D341Med (cell line): ENCODE measurements at regions not wholly inside any gene's neighbourhood (a gene's known extent, or its start where the extent isn't known, plus 50 kb on each side); places are given as distances from the start of the nearest gene placed in this dataset.

Experiments
- DNase-seq: peaks from one replicate; pipeline ENCODE4 v3.0.0; 2012; ENCODE audit warnings: low spot score

DNA sequence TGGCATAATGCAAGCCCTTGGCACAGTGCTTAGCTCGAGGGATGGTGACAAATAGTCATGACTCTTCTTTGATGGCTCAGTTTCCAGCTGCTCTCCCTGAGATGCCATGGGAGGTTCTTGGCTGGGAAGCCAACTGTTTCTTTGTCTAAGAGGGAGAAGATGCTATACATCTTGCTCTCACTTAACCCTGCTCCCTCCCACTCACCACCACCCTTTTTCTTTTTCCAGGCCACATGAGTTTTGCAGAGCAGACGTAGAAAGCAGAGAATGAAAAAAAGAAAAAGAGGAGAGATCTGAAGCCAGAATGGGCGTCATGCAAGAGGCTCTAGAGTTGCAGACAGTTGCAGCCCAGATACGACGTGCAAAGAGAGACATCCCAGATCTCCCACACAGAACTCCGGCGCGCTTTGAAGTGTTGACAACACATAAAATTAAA is 160.5 kb downstream of the FGF18 start:
- no peak for DNase-seq

DNA sequence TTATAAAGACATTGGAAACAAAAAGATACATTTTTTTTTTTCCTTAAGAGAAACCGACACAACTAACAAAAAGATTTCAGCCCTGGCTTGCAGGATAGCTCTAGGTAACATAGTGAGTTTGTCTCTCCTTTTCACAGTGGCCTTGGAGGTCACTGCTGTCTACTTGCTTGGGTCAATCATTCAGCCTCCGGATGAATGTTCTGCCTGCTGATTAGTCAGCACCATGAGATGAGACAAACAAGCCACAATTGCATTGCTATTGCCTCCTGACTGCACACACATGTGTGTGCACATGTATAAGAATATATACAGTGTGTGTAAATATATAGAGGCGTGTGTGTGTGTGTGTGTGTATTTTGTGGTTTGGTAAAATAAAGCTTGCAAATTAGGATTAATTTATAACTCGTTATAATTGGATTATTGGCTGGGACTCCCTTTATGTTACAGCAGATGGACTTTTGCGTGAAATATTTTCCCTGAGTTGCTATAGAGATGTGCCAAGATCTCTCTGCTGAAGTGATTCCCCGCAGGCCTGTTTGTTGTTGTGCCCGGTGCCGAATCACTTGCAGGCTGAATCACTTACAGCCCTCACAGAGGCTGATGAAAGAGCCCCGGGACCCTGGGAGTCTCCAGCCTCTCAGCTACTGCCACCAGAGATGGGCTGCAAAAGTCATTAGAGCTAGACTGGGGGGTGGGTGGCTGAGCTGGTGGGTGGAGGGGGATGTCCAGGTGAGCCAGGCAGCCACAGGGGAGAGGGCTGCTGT is 161.2 kb downstream of the FGF18 start:
- no peak for DNase-seq

DNA sequence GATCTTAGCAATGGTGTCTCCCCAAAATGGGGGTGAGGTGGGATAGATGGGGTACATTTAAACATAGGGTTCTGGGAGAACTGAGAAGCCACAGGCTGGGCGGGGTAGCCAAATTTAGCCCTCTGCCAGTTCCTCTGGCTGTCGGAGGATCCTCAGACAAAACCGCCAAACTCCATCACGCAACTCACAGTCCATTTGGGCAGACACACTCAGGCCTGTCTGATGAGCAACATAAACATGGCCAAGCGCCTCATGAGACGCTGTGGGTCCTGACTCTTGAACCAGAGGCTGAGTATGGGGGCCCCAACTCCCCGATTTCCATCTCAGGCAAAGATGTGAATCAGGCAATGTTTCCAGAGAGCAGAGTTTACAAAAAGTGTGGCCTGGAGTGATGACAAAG is 162.3 kb downstream of the FGF18 start:
- DNase-seq = no peak

DNA sequence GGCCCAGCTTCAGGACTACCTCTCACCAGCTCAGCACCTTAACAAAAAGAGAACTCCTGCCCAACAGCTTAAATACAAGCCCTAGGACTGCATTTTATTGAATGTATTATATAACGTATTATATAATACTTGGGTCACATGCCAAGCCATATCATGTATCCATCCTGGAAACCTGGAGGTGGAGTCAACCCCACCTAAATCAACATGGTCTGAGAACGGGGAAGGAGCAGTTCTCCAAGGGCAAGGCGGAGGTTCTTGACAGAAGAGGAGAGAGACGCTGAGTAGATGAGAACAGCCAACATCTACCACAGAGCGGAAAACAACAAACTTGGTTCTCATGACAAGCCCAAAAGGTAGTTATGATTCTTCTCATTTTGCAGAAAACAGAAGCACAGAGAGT is 163.4 kb downstream of the FGF18 start:
- DNase-seq = no peak

DNA sequence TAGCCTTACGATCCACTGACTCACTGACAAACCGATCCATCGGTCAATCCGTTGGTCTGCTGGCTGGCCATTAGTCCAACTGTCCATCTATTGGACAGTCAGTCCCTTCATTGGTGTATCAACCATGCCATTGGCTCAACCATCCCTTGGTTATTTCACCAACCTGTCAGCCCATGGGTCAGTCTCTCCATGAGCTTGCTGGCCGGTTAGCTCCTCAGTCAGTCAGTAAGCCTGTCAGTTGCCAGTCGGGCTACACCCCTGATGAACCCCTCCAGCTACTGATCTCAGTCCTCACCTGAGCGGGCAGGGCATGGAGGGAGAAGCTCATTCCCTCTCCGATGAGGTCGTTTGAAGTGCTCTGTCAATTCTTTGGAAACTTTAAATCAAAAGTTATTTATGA is 166.5 kb downstream of the FGF18 start:
- DNase-seq = no peak

DNA sequence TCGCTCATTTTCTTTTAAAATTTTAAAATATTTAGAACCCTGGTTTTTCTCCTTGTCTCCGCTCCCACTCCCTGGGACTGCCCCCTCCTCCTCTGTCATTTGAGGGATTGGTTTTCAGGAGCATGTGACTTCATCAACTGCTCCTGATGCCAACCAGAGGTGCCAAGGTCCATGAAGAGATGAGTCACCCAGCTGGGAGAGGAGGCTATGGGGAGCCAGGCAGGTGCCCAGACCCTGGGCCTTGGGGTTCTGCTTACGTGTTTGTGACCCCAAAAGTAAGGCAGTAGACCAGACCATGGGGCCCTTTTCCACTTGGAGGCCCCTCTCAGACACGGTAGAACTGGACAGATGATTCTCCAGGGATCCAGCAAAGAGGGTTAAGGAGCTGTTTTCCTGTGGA is 167.0 kb downstream of the FGF18 start:
- DNase-seq = no peak

DNA sequence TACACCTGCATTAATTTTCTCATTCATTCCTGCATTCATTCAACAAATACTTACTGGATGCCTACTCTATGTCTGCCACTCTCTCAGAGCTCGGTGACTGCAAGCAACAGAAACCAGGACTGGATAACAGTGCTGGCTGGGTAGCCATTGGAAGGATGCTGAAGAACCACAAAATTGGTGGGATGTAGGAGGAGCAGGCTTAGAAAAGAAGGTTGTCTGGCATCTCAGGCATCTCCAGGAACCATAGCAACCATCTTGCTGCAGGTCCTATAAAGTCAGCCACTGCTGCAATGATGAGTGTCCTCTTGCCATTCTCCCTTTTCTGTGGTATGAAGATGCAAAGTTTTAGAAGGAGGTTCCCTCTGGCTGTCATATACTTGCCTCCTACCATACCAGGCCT is 168.6 kb downstream of the FGF18 start:
- DNase-seq = no peak

DNA sequence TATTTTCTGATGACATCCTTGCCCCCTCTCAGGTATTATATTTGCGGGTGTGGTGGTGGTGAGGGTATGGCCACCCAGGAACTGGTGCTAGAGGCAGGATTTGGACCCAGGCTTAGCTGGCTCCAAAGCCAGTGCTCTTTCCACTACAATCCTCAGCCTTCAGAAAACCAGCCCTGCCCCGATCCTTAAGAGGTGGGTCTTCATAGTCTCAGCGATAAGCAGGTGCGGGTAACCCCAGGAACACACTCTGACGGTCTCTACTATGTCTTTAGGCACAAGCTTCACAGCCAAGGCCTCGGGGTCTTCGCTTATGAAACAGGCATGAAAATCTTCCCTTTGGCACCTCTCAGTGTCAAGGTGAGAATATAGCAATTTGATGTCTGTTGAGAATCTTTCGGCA is 169.3 kb downstream of the FGF18 start:
- DNase-seq = no peak

DNA sequence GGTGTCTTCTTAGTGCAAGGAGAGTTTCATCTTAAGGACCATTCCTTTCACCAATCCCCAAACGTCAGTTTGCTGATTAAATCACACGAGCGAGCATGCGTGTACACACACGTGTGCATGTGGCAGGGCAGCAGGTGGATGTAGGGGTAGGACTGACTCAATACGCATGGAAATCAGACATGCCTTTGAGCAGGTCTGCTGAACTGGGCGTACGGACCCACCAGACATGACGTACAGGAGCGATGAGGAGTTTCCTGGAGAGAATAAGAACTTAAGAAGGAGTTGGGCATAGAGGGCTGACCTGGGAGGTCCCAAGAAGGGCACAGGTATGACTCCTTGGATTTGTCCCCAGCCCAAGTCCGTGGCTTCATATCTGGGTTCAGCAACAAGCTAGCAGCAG is 170.0 kb downstream of the FGF18 start:
- DNase-seq = no peak

DNA sequence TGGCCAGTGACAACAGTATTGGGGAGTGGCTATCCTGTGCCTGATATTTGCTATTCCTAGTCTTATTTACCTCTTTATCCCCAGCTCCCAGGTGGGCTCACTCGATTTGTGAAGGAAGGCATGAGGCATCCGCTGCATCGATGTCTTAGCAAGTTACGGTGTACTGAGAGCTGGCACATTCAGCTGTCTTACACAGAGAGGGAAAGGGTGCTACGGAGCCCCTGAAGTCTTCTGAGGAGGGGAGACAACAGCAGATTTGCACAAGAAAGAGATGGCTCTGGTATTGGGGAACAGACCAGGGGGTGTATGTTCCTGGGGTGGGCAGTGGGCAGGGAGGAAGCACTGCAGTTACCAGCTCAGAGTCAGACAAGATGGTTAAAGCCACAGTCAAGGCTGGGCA is 172.6 kb downstream of the FGF18 start:
- no peak for DNase-seq

DNA sequence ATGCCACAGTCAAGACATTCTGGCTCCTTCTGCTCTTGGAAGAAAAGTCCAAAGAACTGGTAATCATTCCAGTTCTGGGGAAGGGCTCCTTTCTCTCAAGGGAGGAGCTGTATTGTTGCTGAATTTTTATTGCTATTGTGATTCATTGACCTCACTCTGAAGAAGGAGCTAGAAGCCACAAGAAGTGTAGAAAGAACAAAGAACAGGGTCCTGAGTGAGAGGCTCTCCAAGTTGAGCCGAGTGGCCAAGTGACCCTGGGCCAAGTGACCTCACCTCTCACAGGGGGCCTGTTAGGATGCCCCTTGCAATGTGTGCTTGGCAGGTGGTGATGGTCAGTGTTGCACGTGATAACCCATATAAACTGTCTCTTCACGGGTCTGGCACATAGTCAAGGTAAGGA is 173.3 kb downstream of the FGF18 start:
- DNase-seq = no peak

DNA sequence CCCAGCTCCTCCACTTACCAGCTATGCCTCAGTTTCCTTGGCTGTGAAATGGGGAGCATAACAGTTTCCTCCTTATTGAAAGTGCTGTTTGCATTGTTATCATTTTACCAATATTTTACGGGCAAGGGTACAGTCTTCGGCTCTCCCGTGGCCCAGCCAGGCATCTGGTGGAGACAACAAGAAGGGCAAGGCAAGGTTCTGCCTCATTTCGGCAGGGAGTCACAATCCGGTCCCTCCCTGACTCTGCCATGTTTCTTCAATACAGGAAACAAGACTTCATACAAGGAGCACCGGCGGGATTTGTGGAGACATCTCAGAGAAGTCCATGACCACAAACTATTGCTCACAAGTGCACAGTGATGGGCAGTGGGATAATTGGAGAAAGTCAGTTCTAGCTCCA is 174.0 kb downstream of the FGF18 start:
- DNase-seq = no peak

DNA sequence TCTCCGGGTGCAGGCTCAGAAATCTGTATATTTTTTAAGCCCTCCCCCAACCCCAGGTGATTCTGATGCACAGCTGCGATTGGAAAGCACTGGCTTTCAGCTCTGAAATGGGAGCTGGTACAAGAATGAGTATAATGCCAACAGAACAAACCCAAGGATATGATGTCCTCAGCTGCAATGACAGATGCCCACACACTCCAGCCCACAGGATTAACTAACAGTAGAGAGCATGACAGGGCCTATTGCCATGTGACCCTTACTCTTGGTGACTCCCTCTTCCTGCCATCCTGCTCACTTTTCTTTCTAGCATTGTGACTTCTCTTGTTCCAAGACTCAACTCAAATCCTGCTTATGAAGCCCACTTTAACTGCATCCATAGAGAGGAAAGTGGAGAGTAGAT is 174.5 kb downstream of the FGF18 start:
- no peak for DNase-seq

DNA sequence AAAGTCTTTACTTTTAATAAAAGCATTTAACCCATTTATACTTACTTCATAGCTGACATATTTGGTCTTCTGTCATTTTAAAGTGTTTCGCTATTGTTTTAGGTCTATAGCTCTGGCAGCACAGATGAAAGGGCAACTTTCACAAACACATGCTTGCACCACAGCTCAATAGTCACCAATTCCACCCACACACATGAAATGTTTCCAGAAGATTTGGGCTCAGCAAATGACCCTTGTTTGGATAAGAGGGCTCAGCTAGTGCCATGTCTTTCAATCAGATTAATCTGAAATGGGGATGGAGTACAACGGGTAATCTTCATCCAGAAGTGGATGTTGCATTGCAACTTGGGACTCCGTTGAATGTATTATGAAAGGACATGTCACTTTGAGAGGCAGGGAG is 176.0 kb downstream of the FGF18 start:
- DNase-seq = no peak

DNA sequence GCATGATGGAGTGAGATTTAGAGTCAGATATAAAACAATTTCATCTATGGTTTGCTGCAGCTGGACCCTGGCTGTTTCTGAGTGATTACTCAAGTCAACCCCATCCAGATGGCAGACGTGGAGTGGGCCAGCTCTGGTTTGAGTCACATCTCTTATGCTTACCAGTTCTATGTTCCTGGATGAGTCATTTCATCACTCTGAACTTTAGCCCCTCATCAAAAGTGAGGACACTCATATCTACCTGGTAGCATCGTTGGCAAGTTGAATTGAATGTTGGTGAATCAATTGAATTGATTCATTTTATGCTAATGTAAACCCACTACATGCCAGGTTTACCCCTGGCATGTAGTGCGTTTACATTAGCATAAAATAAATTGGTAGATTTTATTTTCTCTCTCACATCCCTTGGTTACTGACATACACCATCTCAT is 176.4 kb downstream of the FGF18 start:
- DNase-seq = no peak

DNA sequence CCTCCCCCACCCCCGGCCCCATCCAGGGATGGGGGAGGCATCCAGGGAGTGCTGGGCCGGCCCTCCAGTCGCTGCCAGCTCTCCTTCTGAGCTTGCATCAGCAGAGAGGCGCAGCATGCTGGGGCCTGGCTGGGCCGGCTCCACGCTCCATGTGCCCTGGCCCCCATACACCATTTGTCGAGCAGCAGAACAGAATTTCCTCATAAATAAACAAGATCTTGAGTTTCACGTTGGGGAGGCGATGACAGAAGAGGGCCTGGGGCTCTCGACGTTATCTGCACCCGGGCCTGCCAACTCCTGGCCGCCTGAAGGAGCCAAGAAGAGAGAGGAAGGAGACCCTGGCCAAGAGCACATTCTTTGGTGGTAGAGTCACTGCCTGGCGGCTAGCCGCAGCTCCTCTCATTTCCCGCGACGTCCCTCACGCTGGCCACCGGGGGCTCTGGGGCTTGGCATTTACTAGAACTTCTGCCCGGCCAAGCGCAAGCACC is 177.0 kb downstream of the FGF18 start:
- no peak for DNase-seq

DNA sequence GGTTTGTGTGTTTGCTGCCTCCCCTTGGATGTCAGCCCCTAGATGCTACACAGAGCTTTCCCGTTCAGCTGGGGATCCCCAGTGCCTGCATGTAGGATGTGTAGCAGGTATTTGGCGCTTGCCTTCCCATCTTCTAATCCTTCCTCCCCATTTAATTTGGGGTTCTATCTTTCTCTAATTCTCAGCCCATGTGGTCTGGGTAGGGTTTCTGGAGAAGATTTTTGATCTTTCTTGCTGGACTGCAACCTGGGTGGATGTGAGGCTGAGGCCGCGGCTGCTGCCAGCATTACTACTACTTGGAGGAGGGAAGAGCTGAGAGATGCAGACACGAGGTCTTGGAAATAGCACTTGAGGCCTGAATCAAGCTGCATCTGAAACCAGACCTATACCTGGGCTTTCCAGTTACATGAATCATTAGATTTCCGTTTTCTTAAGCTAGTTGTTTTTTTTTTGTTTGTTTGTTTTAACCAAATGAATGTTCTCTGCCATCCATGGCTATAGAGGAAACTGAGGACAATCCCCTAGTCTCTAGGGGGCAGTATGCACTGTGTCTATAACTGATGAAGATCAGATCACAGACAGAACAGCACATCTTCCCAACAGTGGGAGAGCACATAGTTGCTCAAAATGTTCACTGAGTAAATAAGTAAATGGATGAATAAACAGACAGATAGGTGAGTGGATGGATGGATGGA is 178.6 kb downstream of the FGF18 start:
- DNase-seq = no peak

DNA sequence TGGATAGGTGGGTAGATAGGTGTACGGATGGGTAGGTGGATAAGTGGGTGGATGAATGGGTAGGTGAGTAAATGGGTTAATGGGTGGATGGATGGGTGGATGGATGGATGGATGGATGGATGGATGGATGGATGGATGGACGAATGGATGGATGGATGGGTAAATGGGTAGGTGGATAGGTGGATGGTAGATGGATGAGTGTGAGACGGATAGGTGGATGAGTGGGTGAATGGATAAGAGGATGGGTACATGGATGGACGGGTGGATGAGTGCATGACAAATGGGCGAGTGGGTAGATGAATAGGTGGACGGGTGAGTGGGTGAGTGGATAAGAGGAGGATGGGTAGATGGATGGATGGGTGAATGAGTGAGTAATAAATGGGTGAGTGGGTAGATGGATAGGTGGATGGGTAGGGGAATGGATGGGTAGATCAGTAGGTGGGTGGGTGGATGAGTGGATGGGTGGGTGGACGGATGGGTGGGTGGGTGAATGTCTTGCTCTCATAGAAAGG is 179.2 kb downstream of the FGF18 start:
- no peak for DNase-seq

DNA sequence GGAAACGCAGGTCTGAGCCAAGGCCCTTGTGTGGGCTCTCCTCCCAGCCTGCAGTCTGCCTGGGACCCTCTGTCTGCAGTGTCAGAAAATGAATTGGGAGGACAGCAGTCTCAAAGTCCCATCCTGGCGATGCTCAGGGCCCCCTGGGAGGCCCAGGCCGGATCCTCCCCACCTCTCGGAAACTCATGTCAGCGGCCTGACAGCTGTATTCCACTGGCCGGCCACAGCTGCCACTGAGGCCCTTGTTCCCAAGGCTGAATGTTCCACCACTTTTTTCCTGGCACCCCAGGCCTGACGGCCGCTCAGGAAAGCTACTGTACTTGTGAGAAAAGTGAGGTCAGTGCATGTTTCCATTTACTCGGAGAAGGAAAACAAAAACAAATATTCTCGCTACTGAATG is 180.0 kb downstream of the FGF18 start:
- DNase-seq = no peak

DNA sequence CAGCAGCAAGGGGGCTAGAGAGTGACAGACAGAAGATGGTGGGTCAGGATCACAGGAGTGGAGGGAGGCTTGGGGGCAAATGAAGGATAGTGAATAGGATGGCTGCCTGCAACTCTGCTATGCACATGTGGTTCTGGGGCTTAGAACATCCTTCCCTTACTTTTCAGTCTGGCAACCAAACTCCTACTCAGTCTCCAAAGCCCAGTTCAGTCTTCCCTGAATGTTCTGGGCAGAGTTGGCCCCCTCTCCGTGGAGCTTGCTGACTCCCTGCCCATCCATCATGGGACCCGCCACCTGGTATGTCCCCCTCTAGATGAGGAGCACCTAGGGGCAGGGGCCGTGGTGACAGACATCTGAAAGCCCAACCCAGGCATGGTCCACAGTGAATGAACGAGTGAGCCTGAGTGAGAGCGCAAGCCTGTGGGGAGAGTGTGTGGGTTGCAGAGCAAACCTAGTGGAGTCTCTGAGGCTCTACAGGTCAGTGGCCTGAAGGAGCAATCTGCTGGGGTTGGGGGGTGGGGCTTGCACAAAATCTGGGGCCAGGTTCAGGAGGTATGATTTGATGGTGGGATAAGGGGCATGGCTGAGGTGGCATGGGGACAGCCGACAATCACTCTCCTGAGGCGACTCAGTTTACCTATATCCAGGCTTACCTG is 180.6 kb downstream of the FGF18 start:
- no peak for DNase-seq

DNA sequence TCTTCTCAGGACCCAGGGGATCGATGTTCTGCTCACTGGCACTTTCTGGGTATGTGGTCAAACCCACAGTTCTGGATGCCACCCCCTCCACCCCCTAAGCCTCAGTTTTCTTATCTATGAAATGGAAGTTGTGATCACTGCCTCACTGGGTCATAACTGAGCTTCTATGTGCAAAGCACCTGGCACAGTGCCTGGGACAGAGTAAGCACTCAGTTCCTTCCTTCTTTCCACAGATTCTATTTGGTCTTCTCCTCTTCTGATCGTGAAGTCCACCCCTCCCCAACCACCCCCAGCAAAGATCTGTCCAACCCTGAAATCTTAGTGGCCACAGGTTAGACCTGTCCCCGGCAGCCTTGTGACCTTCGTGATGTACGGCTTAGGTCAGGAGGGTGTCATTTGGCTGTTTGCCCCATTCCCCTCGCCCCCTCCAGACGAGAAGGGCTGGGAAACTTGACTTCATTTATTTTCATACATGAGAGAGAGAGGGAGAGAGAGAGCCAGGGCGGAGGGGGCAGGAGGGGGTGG is 181.4 kb downstream of the FGF18 start:
- DNase-seq = no peak

DNA sequence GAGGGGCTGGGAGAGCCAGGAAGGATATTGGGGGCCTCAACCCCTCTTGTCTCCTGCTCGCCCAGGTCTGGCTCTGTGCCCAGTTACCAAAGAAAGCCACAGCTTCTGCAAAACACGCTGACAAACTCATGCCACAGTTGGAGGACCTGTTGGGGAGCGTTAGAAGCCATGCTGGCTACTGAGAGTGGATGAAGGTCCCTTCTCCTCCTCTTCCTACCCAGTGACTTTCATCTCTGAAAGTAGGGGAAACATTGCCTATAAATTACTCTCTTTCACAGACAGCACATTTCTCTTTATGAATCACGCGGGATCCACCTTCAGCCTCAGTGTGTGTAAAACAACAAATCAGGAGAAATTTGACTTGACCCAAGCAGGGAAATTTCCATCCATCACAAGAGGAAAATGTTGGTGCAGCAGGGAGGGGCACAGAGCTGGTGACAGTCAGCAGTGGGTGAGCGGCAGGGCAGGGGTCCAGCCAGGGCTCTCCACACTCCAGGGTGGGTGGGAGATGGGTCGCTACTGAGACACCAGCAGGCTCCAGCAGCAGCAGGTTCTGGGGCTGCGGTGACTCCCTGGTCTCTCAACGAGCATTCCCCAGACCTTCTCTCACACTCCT is 181.9 kb downstream of the FGF18 start:
- DNase-seq = no peak
